IPS-20b (cell line): ENCODE measurements at regions not wholly inside any gene's neighbourhood (a gene's known extent, or its start where the extent isn't known, plus 50 kb on each side); places are given as distances from the start of the nearest gene placed in this dataset.

Experiments
- H3K27ac ChIP-seq: one replicate; pipeline ENCODE4 v1.5.1; 2013; ENCODE audit warnings: low read length
- H3K27me3 ChIP-seq: 2 replicates; pipeline ENCODE4 v1.6.1; 2013; ENCODE audit warnings: mild to moderate bottlenecking, low read length, inconsistent platforms; ENCODE audit not compliant: insufficient read depth
- H3K36me3 ChIP-seq: 2 replicates; pipeline ENCODE4 v1.6.1; 2013; ENCODE audit warnings: low read depth, mild to moderate bottlenecking, inconsistent platforms, low read length, moderate library complexity; ENCODE audit not compliant: insufficient read depth
- H3K4me1 ChIP-seq: 2 replicates; pipeline ENCODE4 v1.6.1; 2013; ENCODE audit warnings: mild to moderate bottlenecking, control low read depth, inconsistent platforms, low read length, moderate library complexity; ENCODE audit not compliant: insufficient read depth
- H3K4me3 ChIP-seq: 2 replicates; pipeline ENCODE4 v1.5.1; 2013; ENCODE audit warnings: mild to moderate bottlenecking, low read length, inconsistent platforms
- H3K9ac ChIP-seq: 2 replicates; pipeline ENCODE4 v1.6.1; 2013; ENCODE audit warnings: low read depth, mild to moderate bottlenecking, inconsistent platforms, low read length, moderate library complexity
- H3K9me3 ChIP-seq: 2 replicates; pipeline ENCODE4 v1.6.1; 2013; ENCODE audit warnings: mild to moderate bottlenecking, low read depth, low read length, inconsistent platforms; ENCODE audit not compliant: insufficient read depth

GRCh38 chr5:43771611-43772031, 168.6 kb downstream of the NNT start:
- Histone ChIP-seq H3K9ac (no peak overlapping the region), H3K27ac (no peak overlapping the region), H3K36me3 (no peaks in the 10 kb centered on the region)

GRCh38 chr5:43769571-43770355, 166.8 kb downstream of the NNT start:
- Histone ChIP-seq H3K27me3 (no peaks in the 10 kb centered on the region), H3K27ac (no peak overlapping the region)

More at GRCh38 chr5:43771611-43772031, 168.6 kb downstream of the NNT start:
- H3K4me3 ChIP-seq: no peak overlapping the region
- H3K9me3 ChIP-seq: no peaks in the 10 kb centered on the region
- H3K27me3 ChIP-seq: no peaks in the 10 kb centered on the region
- H3K4me1 ChIP-seq: peaks cover 18% of the 10 kb centered on the region

More at GRCh38 chr5:43769571-43770355, 166.8 kb downstream of the NNT start:
- no peaks in the 10 kb centered on the region for H3K36me3 ChIP-seq
- no peaks in the 10 kb centered on the region for H3K9me3 ChIP-seq
- no peak overlapping the region for H3K4me3 ChIP-seq
- H3K4me1 ChIP-seq: peaks cover 18% of the 10 kb centered on the region
- no peak overlapping the region for H3K9ac ChIP-seq
